ENCODE measurements at regions not wholly inside any gene's neighbourhood (a gene's known extent, or its start where the extent isn't known, plus 50 kb on each side); places are given as distances from the start of the nearest gene placed in this dataset.

- no peak for DNase-seq (ENCODE audit: low read depth, low spot score)
These were observed 92.7 kb upstream of the AKR1E2 start for GRCh38 chr10:4733150-4733842.

DNA sequence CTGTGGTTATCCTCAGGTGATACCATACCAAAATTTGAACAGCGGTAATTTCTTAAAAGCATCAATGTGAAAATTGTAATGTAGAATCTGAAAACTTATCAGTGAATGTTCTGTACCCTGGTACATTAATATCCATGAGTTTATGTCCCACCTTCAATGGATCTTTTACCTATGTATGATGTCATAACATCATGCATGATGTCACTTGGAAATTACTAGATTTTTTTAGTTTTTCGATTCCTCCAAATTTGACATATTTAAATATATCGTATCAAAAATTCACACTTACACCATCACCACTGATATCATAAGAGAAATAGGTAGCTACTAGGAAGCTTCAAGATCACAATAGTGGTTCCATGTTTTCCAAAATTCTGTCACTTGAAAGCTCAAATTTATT lies 95.0 kb upstream of the AKR1E2 start:
- no peak for DNase-seq (ENCODE audit: low read depth, low spot score)

GRCh38 chr10:4725917-4726606 lies 99.9 kb upstream of the AKR1E2 start:
- peak; percentile 67 for DNase-seq (ENCODE audit: low read depth, low spot score)

- DNase-seq (ENCODE audit: low read depth, low spot score) = no peak
These were observed 102.1 kb upstream of the AKR1E2 start for GRCh38 chr10:4723860-4724259.

DNA sequence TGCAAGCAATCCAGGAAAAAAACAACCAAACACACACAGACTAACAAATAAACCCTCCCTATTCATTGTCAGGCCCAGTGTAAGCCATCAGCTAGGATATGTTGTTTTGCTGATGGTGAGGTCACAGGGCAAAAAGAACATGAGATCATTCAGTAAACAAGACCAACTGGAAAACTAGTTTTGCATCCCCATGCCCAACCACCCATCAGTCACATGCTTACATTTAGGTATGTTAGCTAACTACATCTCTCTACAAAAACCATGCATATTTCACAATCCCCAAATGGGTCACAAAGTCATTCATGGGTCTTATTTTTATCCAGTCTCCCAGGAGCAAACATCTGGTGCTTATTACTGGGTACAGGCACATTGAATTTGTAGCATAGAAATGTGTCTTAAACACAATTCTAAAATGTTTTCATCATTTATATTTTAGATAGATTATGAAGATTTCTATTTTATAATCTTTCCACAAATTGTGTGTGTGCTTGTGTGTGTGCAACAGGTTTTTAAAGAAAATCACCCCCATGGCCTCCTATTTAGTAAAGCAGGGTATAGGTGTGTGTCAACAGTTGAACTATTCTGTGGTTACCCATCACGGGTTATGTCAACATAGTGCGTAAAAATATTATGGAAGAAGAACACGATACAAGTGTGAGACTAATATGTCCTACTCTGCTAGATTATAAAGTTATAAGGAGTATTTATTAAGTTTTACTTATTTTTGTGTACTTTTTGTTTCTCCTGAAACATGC lies 103.8 kb upstream of the AKR1E2 start:
- no peak for DNase-seq (ENCODE audit: low read depth, low spot score)

GRCh38 chr10:4720463-4720862 lies 105.5 kb upstream of the AKR1E2 start:
- no peak for DNase-seq (ENCODE audit: low read depth, low spot score)

GRCh38 chr10:4719671-4720070 lies 106.3 kb upstream of the AKR1E2 start:
- no peak for DNase-seq (ENCODE audit: low read depth, low spot score)

DNA sequence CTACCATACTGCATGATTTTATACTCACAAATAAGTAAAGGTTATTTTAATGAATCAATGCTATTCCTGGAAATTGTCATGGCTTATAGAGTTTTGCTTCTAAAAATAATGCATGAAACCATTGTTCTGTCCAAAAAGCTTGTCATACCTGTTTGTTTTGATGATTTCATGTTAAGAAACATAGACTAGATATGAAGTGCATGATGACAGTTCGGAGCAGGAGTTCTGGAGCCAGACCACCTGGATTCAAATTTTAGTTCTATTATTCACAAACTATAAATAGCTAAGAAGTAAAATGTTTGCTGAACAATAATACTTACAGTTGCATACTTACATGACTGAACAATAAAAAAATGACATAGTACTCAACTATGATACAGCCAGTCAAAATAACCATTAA lies 107.0 kb upstream of the AKR1E2 start:
- no peak for DNase-seq (ENCODE audit: low read depth, low spot score)

- no peak for DNase-seq (ENCODE audit: low read depth, low spot score)
These were observed 107.5 kb upstream of the AKR1E2 start for GRCh38 chr10:4718544-4718943.

DNA sequence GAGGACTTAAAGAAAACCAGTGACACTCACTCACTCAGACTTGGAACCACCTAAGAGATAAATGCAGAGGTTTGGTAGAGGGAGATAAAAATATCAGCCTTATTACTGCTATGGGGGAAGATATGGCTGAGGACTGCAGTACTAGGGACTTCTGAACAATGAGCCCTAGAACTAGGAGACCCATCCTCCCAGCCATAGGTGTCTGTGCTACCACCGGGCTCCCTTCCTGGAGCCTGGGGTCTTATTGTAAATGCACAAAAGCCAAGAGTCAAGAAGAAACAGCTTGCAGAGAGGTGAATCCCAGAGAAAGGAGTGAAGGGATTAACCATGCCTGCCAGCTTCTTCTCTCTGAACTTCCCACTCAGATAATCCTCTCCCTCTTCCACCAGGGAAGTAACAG lies 108.3 kb upstream of the AKR1E2 start:
- DNase-seq (ENCODE audit: low read depth, low spot score) = no peak

DNA sequence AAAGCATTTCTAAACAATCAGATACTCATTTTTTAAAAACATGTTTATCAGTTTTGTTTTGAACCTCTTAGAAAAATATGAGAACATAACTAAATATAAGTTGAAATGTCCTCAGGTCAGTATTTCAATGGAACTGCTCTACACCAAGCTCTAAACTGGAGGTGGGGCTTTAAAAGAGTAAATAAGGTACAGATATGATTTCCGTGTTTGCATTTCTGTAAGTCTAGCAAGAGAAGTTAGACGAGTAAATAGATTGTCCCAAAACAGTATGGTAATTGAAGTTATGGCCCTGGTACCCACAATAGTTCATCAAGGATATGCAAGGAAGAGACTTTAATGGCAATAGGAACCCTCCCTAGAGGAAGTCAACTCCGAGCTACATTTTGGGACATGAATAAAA lies 115.1 kb upstream of the AKR1E2 start:
- DNase-seq (ENCODE audit: low read depth, low spot score) = no peak

DNA sequence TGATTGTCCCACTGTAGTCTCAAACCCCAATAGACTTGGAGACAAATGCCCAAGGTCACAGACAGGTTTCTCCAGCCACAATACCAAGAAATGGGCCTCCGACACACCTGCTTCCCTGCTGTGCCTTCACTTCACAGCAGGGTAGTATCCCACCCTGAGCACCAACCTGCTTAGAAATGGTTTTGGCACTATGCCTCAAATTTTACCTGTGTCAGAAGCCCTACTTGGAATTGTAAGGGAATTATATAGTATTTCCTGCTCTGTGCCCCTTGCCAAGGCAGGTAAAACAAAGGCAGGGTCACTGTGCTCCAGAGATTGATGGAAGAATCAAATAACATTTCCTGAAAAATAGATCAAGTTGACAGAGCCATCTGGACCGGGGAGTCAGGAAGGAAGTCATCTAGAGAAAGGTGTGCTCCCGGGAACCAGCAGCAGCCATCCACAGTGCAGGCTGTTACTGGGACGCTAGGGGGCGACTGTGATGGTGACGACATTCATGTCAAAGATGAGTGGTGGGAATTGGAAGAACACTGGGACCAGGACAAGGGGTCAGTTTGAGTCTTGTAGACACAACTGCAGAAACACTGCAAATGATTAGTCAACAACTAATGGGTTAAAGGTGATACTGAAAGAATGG lies 117.8 kb upstream of the AKR1E2 start:
- no peak for DNase-seq (ENCODE audit: low read depth, low spot score)

DNA sequence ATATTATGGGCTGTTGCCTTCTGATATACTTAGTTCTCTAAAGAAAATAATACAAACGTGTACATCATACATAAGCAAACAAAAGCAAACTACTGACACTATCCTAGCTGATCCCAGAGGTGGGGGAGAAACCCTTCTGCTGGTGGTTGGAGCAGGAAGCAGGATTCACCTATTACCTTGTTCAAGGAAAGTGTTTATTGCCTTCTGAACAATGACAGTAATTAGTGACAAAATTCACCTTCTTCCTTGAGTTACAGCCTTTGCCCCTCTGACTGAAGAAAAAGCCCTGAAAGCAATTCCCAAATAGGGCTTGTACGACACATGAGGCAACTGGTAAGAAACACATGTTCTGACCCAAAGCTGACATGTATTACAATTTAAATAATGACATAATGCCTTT lies 118.8 kb upstream of the AKR1E2 start:
- no peak for DNase-seq (ENCODE audit: low read depth, low spot score)

DNA sequence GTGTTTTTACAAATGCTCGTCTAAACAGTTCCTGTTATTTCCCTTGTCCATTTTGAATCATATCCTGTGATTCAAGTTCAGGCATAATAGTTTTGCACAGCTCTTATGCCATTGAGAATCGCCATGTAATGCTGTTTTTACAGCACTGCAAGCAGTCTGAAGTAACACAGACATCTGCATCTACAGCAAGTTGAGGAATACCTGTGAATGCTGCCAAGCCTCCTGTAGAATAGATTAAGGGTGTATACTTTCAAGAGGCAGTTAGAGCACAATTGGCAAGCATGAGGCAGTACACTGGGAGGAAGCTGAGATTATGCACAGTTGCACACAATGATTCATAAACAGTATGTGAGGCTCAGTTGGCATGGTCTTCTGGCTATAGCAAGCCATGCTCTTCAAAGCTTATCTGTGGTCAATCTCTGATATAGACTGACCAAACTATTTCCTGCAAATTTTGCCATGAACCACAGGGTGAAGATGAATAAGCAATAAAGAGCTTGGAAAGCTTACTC lies 121.9 kb upstream of the AKR1E2 start:
- peak; percentile 92 for DNase-seq (ENCODE audit: low read depth, low spot score)

DNA sequence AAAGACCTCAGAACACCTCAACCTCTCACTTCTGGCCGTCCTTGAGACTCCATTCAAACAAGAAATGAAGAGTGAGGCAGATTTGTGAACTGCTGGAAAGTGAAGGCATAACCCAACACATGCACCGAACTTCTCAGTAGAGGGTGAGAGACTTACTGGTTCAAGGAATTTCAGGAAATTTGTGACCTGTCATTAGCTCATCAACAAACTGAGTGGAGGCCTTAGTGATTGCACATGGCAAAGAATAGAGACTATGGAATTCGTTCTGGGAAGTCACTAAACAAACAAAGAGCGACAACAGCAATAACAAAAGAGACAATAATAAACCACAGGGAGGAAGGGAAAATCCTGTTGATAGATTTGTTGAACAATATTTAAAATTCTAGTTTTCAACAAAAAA lies 125.0 kb upstream of the AKR1E2 start:
- no peak for DNase-seq (ENCODE audit: low read depth, low spot score)

DNA sequence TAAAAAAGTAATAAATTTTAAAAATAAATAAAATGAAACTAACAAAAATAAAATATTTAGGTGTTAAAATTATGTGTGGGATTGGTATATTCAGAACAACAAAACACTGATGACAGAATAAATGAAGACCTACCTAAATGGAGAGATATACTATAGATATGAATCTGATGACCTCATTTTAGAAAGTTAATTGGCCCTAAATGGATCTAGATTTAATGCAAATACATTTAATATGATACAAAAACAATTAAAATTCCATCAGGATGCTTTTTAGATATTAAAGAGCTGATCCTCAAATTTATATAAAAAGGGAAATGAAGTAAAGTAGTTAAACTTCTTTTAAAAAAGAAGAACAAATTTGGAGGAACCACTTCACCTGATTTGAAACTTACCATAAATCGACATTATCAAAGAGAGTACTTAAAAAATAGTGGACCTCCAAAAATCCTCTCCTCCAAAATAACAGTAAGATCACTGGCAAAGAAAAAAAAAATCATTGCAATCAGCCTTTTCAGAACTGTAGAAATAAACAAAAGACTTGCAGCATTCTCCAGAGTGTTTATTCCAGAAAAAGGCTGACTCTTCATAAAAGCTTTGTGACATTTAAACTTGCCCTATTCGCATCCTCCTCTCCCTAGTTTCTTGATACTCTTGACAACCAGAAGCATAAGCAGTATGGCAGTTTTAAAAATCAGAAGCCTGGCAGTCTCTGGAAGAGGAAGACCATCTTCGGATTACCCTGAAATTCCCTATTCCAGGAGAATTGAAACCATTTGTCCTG lies 125.9 kb upstream of the AKR1E2 start:
- no peak for DNase-seq (ENCODE audit: low read depth, low spot score)

- DNase-seq (ENCODE audit: low read depth, low spot score) = no peak
These were observed 127.9 kb upstream of the AKR1E2 start for GRCh38 chr10:4698075-4698474.

DNA sequence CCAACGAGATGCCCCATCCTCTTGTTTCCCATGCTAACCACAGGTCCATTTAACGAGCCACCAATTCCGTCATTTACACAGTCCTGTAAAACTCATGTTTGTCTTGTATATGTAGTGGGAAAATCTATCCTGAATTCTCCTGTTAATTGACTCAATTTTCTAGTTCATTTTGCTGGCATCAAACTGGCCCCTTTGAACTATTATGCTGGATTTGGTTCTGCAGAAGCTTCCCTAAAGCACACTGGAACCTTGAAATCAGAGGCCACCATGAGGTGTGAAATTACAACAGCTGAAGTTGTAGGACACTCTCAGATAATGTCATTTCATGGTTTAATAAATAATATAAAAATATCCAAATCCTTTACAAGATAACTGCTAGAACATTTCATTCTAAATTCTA lies 129.8 kb upstream of the AKR1E2 start:
- no peak for DNase-seq (ENCODE audit: low read depth, low spot score)

DNA sequence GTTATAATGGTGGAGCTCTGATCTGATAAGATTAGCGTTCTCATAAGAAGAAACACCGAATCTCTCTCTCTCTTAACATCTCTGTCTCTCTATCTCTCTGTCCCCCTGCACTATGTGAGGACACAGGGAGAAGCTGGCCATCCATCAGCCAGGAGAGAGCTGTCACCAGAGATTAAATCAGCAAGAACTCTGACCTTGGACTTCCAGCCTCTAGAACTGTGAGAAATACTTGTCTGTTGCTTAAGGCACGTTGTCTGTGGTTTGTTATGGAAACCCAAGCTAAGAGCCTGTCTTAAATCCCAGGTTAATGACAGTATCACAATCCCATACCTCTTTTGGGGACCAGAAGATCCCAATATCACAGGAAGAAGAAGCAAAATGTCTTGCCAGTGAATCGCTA lies 132.0 kb upstream of the AKR1E2 start:
- DNase-seq (ENCODE audit: low read depth, low spot score) = no peak

DNA sequence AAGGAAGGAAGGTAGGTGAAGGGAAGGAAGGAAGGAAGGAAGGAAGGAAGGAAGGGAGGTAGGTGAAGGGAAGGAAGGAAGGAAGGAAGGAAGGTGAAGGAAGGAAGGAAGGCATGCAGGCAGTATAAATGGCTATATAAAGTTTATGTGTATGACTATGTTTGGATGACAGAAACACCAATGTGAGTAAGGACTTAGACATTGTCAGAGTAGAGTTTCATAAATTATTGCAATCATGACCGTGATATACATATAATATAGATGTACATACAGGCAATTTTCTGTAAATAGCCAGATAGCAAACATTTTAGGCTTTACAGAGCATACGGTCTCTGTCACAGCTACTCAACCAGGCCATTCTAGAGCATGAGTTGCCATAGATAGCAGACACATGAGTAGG lies 133.8 kb upstream of the AKR1E2 start:
- DNase-seq (ENCODE audit: low read depth, low spot score) = no peak

DNA sequence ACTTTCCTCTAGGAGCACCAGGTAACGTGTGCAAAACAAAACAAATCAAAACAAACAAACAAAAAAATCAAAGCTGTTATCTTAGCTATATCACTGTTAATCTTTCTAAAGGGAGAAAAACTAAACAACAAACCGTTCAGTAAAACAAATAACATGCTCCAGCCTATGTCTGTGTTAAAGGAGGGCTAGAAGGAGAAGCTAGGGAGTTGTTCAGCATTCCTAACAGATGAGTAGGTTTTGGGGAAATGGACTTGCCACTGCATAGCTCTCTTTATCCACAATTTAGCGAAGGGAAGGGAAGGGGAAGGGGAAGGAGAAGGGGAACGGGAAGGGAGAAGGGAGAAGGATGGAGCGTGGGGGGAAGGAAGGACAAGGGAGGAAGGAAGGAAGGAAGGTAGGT lies 134.2 kb upstream of the AKR1E2 start:
- peak; percentile 63 for DNase-seq (ENCODE audit: low read depth, low spot score)

All from astrocyte of the hippocampus (primary cell).